Adrenal gland (tissue), 5 donors: ENCODE measurements at regions not wholly inside any gene's neighbourhood (a gene's known extent, or its start where the extent isn't known, plus 50 kb on each side); places are given as distances from the start of the nearest gene placed in this dataset.

Experiments used
- CTCF ChIP-seq, 6 experiments: fragments of 450-650 bp in 4 of 6; fragments of 200-600 bp in 2 of 6; sonication (generic) in 1 of 6; IDR thresholded peaks; 1 replicate in 5 of 6; 2 replicates in 1 of 6; pipeline versions ENCODE4 v1.5.1 to v1.8.0; 2016 to 2021; ENCODE audit warnings: antibody characterized with exemption in 6 of 6, mild to moderate bottlenecking in 2 of 6, moderate library complexity in 1 of 6
- POLR2A ChIP-seq, 2 donors: fragments of 450-650 bp; IDR thresholded peaks; one replicate each; pipeline ENCODE4 v1.6.1; 2017; ENCODE audit warnings: antibody characterized with exemption in 2 of 2, mild to moderate bottlenecking in 2 of 2, moderate library complexity in 1 of 2
- donor health status: DM: no; HTN: no; CAD: no.

GRCh38 chr3:124210899-124211298 is 219.0 kb upstream of the ROPN1 start:
- no peak for TF ChIP-seq CTCF (IDR thresholded peaks at IDR 0.05)
- no peak for TF ChIP-seq POLR2A (IDR thresholded peaks at IDR 0.05)
